Tibial nerve (tissue), 3 donors: ENCODE measurements at regions not wholly inside any gene's neighbourhood (a gene's known extent, or its start where the extent isn't known, plus 50 kb on each side); places are given as distances from the start of the nearest gene placed in this dataset.

Source experiments
- POLR2A ChIP-seq, 2 donors: fragments of 450-650 bp; IDR thresholded peaks; one replicate each; pipeline ENCODE4 v1.6.1; 2017; ENCODE audit warnings: antibody characterized with exemption in 2 of 2, mild to moderate bottlenecking in 2 of 2, moderate library complexity in 2 of 2
- TF ChIP-seq, protein P1 (sequence below), 5 experiments: fragments of 200-600 bp in 3 of 5; fragments of 450-650 bp in 2 of 5; sonication (generic) in 3 of 5; IDR thresholded peaks; one replicate each; pipeline ENCODE4 v1.5.1; 2016 to 2019; ENCODE audit warnings: antibody characterized with exemption in 5 of 5, mild to moderate bottlenecking in 3 of 5, moderate library complexity in 2 of 5

DNA sequence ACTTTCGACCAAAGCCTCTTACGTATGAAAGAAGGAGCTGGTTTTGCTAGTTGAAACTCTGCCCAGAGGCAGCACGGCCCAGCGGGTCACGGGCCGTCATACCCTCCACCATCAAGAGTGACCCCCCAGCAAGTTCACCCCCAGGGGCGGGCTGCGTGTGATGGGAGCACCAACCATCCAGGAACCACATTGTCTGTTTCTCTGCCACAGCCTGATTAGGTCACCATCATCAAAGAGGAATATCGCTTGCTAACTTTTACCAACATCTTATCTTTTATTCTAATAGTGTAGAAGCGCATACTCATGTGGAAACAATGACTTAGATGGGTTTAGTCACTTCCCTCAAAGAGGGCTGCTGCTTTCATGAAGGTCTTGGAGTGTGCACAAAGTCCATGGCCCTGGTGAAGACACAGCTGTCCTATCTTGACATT, 116.6 kb upstream of the SMIM21 start:
- TF ChIP-seq, protein P1, sequence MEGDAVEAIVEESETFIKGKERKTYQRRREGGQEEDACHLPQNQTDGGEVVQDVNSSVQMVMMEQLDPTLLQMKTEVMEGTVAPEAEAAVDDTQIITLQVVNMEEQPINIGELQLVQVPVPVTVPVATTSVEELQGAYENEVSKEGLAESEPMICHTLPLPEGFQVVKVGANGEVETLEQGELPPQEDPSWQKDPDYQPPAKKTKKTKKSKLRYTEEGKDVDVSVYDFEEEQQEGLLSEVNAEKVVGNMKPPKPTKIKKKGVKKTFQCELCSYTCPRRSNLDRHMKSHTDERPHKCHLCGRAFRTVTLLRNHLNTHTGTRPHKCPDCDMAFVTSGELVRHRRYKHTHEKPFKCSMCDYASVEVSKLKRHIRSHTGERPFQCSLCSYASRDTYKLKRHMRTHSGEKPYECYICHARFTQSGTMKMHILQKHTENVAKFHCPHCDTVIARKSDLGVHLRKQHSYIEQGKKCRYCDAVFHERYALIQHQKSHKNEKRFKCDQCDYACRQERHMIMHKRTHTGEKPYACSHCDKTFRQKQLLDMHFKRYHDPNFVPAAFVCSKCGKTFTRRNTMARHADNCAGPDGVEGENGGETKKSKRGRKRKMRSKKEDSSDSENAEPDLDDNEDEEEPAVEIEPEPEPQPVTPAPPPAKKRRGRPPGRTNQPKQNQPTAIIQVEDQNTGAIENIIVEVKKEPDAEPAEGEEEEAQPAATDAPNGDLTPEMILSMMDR (IDR thresholded peaks at IDR 0.05) = no peak
- TF ChIP-seq POLR2A (IDR thresholded peaks at IDR 0.05) = no peak
